ENCODE measurements at regions not wholly inside any gene's neighbourhood (a gene's known extent, or its start where the extent isn't known, plus 50 kb on each side); places are given as distances from the start of the nearest gene placed in this dataset.
A peak's percentile ranks its signal among the peaks of the same experiment; 100 is the strongest.

DNA sequence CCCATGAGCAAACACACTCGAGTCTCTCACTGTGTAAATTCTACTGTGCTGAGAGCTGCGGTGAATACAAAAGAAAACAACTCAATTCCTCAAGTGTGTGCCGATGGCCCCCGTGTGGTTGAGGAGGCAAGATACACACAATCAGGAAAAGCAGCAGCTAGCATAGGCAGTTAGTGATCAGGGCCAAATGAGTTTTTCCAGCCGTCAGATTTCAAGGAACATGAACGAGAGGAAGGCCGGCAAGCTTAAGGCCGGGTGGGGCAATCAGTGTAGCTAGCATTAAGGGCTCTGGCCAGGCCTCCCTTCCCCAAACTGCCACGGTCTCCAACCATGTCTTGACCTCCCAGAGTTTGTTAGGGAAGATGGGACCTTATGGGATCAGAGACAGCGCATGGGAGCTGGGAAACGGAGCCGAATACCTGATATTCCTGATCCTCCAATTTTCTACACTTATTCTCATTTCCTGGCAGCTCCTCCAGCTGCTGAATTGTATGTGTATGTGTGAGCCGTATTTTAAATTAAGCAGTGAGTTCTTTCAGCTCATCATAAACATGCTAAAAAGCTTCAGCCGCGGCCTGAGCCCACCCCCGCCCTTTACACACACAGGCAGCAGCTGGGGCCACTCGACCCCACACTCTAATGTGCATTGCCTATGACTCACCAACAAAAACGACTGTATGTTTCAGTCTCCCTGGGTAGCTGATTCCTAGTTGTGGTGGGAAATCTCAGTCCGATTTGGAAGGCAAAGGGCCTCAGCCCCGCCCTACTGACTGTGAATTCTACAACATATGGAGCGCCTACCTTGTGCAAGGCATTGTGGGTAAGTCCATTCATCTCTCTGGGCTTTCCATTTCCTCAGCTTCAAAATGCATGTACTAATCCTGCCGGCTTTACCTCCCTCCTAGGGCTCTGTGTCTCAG, 59.9 kb downstream of the RTL9 start:
- DNase-seq = peak; percentile 71 to 75
- Histone ChIP-seq H3K27ac (peak overlapping the region; percentile 2 to 77 (median 31)), H3K27me3 (no peaks in the 10 kb centered on the region), H3K4me1 (peaks cover 2 to 3% of the 10 kb centered on the region in 2 donors), H3K9me3 (no peaks in the 10 kb centered on the region), H3K36me3 (no peaks in the 10 kb centered on the region), H3K4me3 (replicated peaks in 1 of 3) (no peak overlapping the region)
- TF ChIP-seq POLR2A (IDR thresholded peaks at IDR 0.05) = peak in 1 of 2 donors; percentile 26
- TF ChIP-seq, protein P1, sequence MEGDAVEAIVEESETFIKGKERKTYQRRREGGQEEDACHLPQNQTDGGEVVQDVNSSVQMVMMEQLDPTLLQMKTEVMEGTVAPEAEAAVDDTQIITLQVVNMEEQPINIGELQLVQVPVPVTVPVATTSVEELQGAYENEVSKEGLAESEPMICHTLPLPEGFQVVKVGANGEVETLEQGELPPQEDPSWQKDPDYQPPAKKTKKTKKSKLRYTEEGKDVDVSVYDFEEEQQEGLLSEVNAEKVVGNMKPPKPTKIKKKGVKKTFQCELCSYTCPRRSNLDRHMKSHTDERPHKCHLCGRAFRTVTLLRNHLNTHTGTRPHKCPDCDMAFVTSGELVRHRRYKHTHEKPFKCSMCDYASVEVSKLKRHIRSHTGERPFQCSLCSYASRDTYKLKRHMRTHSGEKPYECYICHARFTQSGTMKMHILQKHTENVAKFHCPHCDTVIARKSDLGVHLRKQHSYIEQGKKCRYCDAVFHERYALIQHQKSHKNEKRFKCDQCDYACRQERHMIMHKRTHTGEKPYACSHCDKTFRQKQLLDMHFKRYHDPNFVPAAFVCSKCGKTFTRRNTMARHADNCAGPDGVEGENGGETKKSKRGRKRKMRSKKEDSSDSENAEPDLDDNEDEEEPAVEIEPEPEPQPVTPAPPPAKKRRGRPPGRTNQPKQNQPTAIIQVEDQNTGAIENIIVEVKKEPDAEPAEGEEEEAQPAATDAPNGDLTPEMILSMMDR (IDR thresholded peaks at IDR 0.05) = peak in 4 of 6 experiments; percentile 41 to 58 (median 49)
- WGBS, 2 donors = 37 to 41% methylated on average over 14 to 18 of the region's 22 CpGs
- intact Hi-C loops (cut with DNase I) = loop anchor here (10.0 kb wide), 1 partner anchor 504 kb away; no protein-coding TSS in a partner anchor

DNA sequence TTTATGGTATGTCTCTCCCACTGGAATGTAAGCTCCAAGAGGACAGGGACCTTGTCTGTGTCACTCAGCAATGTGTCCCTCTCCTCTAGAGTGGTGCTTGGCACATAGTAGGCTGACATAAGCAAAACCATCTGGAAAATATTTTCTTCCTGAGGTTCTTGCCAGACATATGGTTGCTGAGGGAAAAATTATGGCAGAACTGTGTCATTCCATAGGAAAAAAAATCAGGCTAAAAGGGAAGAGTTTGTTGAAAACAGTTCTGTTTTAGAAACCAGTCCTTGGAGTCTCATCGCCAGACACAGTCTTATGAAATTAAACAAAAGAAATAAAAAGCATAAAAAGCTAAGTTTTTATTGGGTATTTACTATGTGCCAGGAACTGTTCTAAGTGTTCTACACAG, 60.9 kb downstream of the RTL9 start:
- no peaks in the 10 kb centered on the region for H3K9me3 ChIP-seq
- intact Hi-C loops (cut with DNase I) = loop anchor here (10.0 kb wide), 1 partner anchor 505 kb away; no protein-coding TSS in a partner anchor
- no peaks in the 10 kb centered on the region for H3K27me3 ChIP-seq
- H3K36me3 ChIP-seq = no peaks in the 10 kb centered on the region
- TF ChIP-seq, protein P1 (IDR thresholded peaks at IDR 0.05) = no peak
- TF ChIP-seq POLR2A (IDR thresholded peaks at IDR 0.05) = no peak
- H3K4me3 ChIP-seq (replicated peaks in 1 of 3) = no peak overlapping the region
- no peak for DNase-seq
- peak overlapping the region in 2 of 3 donors; percentile 2 to 11 for H3K27ac ChIP-seq
- H3K4me1 ChIP-seq = peaks cover 4 to 7% of the 10 kb centered on the region in 2 donors
- WGBS, 2 donors = 75 to 86% methylated on average over 1 of the region's 1 CpG

DNA sequence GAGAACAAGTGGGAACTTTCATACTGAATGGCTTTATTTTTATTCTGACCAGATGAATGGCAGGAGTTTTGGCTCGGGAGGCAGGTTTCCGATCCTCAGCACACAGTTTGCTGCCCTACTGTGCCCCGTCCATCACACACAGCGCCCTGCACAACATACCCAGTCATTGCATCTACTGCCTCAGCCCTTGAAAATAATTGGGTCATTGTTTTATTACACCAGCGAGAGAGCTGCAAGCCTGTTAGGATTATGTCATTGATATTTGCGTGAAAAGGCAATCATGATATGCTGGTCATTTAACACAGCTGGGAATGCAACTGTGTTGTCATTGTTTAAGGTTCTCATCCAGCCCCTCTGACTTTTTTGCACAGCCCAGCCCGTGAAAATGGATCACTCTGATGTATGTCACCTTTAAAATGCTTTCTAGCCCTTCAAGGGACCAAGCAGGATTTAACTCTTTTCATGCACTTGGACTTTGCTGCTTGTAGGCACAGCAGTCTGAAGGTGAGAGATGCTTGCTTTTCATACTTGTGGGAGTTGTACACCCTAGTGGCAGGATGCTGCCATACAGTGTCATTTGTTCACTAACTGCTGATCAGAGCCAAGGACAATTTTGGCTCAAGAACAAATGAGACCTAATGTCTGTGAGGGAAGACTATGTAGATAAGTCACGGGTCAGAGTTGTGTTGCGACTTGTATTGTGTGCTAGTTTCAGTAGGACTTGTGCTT, 62.3 kb downstream of the RTL9 start:
- Histone ChIP-seq H3K4me3 (replicated peaks in 1 of 3) (no peak overlapping the region), H3K27ac (peak overlapping the region in 1 of 3 donors; percentile 11), H3K9me3 (no peaks in the 10 kb centered on the region), H3K36me3 (no peaks in the 10 kb centered on the region), H3K4me1 (peaks cover 6 to 16% of the 10 kb centered on the region in 2 donors), H3K27me3 (no peaks in the 10 kb centered on the region)
- no peak for DNase-seq
- WGBS, 2 donors = 52 to 61% methylated on average over 9 of the region's 9 CpGs
- TF ChIP-seq, protein P1 (IDR thresholded peaks at IDR 0.05) = peak in 2 of 6 experiments; percentile 8 to 9
- no peak for TF ChIP-seq POLR2A (IDR thresholded peaks at IDR 0.05)
- intact Hi-C loops (cut with DNase I) = no loop called here

DNA sequence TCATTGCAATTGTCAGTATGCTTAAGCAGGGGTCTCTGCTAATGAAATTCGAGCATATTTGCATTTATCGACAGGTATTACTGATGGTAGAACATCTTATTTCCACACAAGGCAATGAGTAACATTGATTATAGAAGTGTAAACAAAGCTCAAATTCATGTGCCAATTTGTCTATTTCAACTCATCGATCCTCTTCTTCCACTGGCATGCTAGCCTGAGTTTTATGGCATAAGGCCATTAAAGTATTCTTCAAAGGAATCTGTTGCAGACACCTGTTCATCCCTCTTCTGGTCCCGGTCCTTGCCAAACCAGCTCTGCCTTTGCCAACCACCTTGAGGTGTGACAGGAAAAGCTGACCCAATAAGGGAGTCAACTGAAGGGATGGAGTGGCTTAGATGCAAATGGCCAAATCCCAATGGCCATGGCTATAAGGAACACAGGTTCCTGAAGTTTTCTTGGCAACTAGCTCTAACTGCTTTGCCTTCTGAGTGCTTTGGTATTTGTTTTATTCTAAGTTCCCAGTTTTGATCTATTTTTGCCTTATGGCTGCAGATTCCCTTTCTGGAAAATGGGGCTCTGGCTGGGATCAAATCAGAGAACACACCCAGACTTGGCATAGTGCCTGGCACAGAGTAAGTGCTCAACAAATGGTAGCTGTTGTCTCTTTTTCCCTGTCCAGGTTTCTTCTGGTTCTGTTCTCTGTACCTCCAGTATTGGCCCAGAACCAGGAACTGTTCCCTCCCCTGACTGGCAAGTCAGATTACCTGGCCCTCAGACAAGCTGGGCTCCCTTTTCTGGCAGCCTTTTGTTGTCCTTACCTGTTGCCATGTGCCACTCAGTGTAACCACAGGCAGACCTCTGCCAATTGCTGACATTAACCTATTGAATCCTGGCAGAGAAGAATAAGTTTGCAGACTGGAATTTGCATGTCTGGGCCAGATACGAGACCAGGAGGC, 63.1 kb downstream of the RTL9 start:
- no peak overlapping the region for H3K27ac ChIP-seq
- WGBS, 2 donors = 67 to 68% methylated on average over 5 of the region's 5 CpGs
- H3K36me3 ChIP-seq = no peaks in the 10 kb centered on the region
- TF ChIP-seq POLR2A (IDR thresholded peaks at IDR 0.05) = no peak
- TF ChIP-seq, protein P1 (IDR thresholded peaks at IDR 0.05) = no peak
- peaks cover 6 to 16% of the 10 kb centered on the region in 2 donors for H3K4me1 ChIP-seq
- peak; percentile 79 to 80 for DNase-seq
- no peaks in the 10 kb centered on the region for H3K27me3 ChIP-seq
- no peaks in the 10 kb centered on the region for H3K9me3 ChIP-seq
- no peak overlapping the region for H3K4me3 ChIP-seq (replicated peaks in 1 of 3)
- intact Hi-C loops (cut with DNase I) = no loop called here
